Vagina (tissue), 2 donors: ENCODE measurements at regions not wholly inside any gene's neighbourhood (a gene's known extent, or its start where the extent isn't known, plus 50 kb on each side); places are given as distances from the start of the nearest gene placed in this dataset.

Experiments used
- DNase-seq, 2 donors: peaks; one replicate each; pipeline ENCODE4 v3.0.0-alpha.2; 2017; ENCODE audit errors: extremely low spot score in 2 of 2
- H3K27ac ChIP-seq: fragments of 200-600 bp; sonication (generic); one replicate; pipeline ENCODE4 v1.5.1; 2019
- H3K27me3 ChIP-seq: fragments of 200-600 bp; sonication (generic); one replicate; pipeline ENCODE4 v1.5.1; 2019
- H3K36me3 ChIP-seq, 2 donors: fragments of 200-600 bp; sonication (generic); one replicate each; pipeline ENCODE4 v1.5.1; 2017 to 2019
- H3K4me1 ChIP-seq: fragments of 200-600 bp; sonication (generic); one replicate; pipeline ENCODE4 v1.5.1; 2019
- H3K4me3 ChIP-seq, 2 donors: fragments of 200-600 bp; sonication (generic); 1 replicate in 1 of 2; 2 replicates in 1 of 2; pipeline ENCODE4 v1.5.1; 2016 to 2019
- H3K9me3 ChIP-seq: fragments of 200-600 bp; sonication (generic); one replicate; pipeline ENCODE4 v1.5.1; 2019
- CTCF ChIP-seq, 3 experiments: fragments of 450-650 bp in 2 of 3; fragments of 200-600 bp in 1 of 3; sonication (generic) in 1 of 3; IDR thresholded peaks; one replicate each; pipeline ENCODE4 v1.5.1; 2017 to 2019; ENCODE audit warnings: antibody characterized with exemption in 3 of 3, mild to moderate bottlenecking in 2 of 3, moderate library complexity in 2 of 3
- POLR2A ChIP-seq, 2 donors: fragments of 450-650 bp; IDR thresholded peaks; one replicate each; pipeline ENCODE4 v1.6.1; 2017; ENCODE audit warnings: antibody characterized with exemption in 2 of 2, mild to moderate bottlenecking in 2 of 2, moderate library complexity in 2 of 2
- POLR2AphosphoS5 ChIP-seq, 2 donors: sonication (generic); formaldehyde crosslinking; IDR thresholded peaks; one replicate each; pipeline ENCODE4 v1.9.0; 2017; ENCODE audit warnings: antibody characterized with exemption in 2 of 2, mild to moderate bottlenecking in 2 of 2, low read depth in 1 of 2; ENCODE audit not compliant: insufficient read depth in 1 of 2
- intact Hi-C: fragments of 100-400 bp; cut with DNase I; formaldehyde crosslinking; loops from one replicate; pipeline ENCODE4 v1.15.1; 2023

- Histone ChIP-seq H3K4me1 (no peaks in the 10 kb centered on the region), H3K27me3 (no peaks in the 10 kb centered on the region), H3K9me3 (no peaks in the 10 kb centered on the region), H3K4me3 (no peak overlapping the region), H3K27ac (no peak overlapping the region), H3K36me3 (no peaks in the 10 kb centered on the region)
- no peak for TF ChIP-seq CTCF (IDR thresholded peaks at IDR 0.05)
- TF ChIP-seq POLR2A (IDR thresholded peaks at IDR 0.05), result no peak
- no peak for TF ChIP-seq POLR2AphosphoS5 (IDR thresholded peaks at IDR 0.05; ENCODE audit: insufficient read depth in 1 of 2, low read depth in 1 of 2)
- no peak for DNase-seq
- intact Hi-C loops, result no loop called here
Measured at GRCh38 chr13:21895779-21896178, 224.9 kb downstream of the FGF9 start.

GRCh38 chr13:21897161-21897560 lies 226.3 kb downstream of the FGF9 start:
- TF ChIP-seq CTCF (IDR thresholded peaks at IDR 0.05) (no peak), POLR2AphosphoS5 (IDR thresholded peaks at IDR 0.05; ENCODE audit: insufficient read depth in 1 of 2, low read depth in 1 of 2) (no peak), POLR2A (IDR thresholded peaks at IDR 0.05) (no peak)
- intact Hi-C loops, result no loop called here
- H3K27me3 ChIP-seq, result no peaks in the 10 kb centered on the region
- H3K36me3 ChIP-seq, result no peaks in the 10 kb centered on the region
- peaks cover 9% of the 10 kb centered on the region for H3K4me1 ChIP-seq
- H3K9me3 ChIP-seq, result no peaks in the 10 kb centered on the region
- no peak overlapping the region for H3K4me3 ChIP-seq
- DNase-seq, result no peak
- H3K27ac ChIP-seq, result no peak overlapping the region

- Histone ChIP-seq H3K4me1 (peaks cover 19% of the 10 kb centered on the region), H3K9me3 (no peaks in the 10 kb centered on the region), H3K36me3 (no peaks in the 10 kb centered on the region), H3K27ac (no peak overlapping the region), H3K27me3 (no peaks in the 10 kb centered on the region), H3K4me3 (no peak overlapping the region)
- TF ChIP-seq POLR2AphosphoS5 (IDR thresholded peaks at IDR 0.05; ENCODE audit: insufficient read depth in 1 of 2, low read depth in 1 of 2), result no peak
- no peak for TF ChIP-seq POLR2A (IDR thresholded peaks at IDR 0.05)
- TF ChIP-seq CTCF (IDR thresholded peaks at IDR 0.05), result no peak
- intact Hi-C loops, result no loop called here
- no peak for DNase-seq
Measured at GRCh38 chr13:21898459-21898858, 227.6 kb downstream of the FGF9 start.

- TF ChIP-seq POLR2AphosphoS5 (IDR thresholded peaks at IDR 0.05; ENCODE audit: insufficient read depth in 1 of 2, low read depth in 1 of 2), result no peak
- TF ChIP-seq CTCF (IDR thresholded peaks at IDR 0.05), result no peak
- no peak for TF ChIP-seq POLR2A (IDR thresholded peaks at IDR 0.05)
- intact Hi-C loops, result no loop called here
- no peak for DNase-seq
Measured at GRCh38 chr13:21898945-21899344, 228.1 kb downstream of the FGF9 start.

GRCh38 chr13:21901336-21901735 lies 230.5 kb downstream of the FGF9 start:
- DNase-seq, result no peak
- Histone ChIP-seq H3K27ac (peak overlapping the region; percentile 49), H3K9me3 (no peaks in the 10 kb centered on the region), H3K4me3 (no peak overlapping the region), H3K4me1 (peaks cover 19% of the 10 kb centered on the region), H3K27me3 (no peaks in the 10 kb centered on the region), H3K36me3 (no peaks in the 10 kb centered on the region)
- no peak for TF ChIP-seq POLR2A (IDR thresholded peaks at IDR 0.05)
- TF ChIP-seq POLR2AphosphoS5 (IDR thresholded peaks at IDR 0.05; ENCODE audit: insufficient read depth in 1 of 2, low read depth in 1 of 2), result no peak
- no peak for TF ChIP-seq CTCF (IDR thresholded peaks at IDR 0.05)
- intact Hi-C loops, result no loop called here

More at GRCh38 chr13:21898945-21899344, 228.1 kb downstream of the FGF9 start:
- Histone ChIP-seq H3K27ac (no peak overlapping the region), H3K36me3 (no peaks in the 10 kb centered on the region), H3K4me1 (peaks cover 19% of the 10 kb centered on the region), H3K27me3 (no peaks in the 10 kb centered on the region), H3K9me3 (no peaks in the 10 kb centered on the region), H3K4me3 (no peak overlapping the region)
